ENCODE measurements at regions not wholly inside any gene's neighbourhood (a gene's known extent, or its start where the extent isn't known, plus 50 kb on each side); places are given as distances from the start of the nearest gene placed in this dataset.

DNA sequence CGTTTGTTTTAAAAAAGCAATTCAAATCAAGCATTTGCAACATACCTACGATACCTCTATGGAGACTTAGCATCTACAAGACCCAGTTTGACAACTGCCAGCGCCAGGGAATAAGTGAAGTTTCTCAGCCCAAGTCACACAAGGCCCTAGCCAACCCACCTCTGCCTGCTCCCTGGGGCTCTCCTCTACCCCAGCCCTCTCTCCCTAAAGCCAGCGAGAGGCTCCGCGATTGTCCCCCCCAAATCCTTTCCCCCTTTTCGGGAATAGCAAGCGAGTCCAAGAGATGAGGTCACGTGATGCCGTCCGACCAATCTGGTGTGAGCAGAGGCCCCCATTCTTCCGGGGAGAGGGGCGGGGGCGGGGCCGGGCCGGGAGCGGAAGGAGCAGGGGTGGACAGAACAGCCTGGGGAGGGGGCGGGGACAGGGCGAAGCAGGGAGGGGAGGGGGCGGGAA is 102.2 kb upstream of the RAB6C start:
- Mint-ChIP-seq H3K4me1 (ENCODE audit: low read depth) (peaks cover 11% of the 10 kb centered on the region), H3K9me3 (no peaks in the 10 kb centered on the region), H3K27me3 (no peaks in the 10 kb centered on the region), H3K27ac (peak overlapping the region; percentile 93), H3K36me3 (ENCODE audit: low read depth) (peaks cover 3% of the 10 kb centered on the region), H3K4me3 (peak overlapping the region; percentile 91)
- peak; percentile 89 for DNase-seq

DNA sequence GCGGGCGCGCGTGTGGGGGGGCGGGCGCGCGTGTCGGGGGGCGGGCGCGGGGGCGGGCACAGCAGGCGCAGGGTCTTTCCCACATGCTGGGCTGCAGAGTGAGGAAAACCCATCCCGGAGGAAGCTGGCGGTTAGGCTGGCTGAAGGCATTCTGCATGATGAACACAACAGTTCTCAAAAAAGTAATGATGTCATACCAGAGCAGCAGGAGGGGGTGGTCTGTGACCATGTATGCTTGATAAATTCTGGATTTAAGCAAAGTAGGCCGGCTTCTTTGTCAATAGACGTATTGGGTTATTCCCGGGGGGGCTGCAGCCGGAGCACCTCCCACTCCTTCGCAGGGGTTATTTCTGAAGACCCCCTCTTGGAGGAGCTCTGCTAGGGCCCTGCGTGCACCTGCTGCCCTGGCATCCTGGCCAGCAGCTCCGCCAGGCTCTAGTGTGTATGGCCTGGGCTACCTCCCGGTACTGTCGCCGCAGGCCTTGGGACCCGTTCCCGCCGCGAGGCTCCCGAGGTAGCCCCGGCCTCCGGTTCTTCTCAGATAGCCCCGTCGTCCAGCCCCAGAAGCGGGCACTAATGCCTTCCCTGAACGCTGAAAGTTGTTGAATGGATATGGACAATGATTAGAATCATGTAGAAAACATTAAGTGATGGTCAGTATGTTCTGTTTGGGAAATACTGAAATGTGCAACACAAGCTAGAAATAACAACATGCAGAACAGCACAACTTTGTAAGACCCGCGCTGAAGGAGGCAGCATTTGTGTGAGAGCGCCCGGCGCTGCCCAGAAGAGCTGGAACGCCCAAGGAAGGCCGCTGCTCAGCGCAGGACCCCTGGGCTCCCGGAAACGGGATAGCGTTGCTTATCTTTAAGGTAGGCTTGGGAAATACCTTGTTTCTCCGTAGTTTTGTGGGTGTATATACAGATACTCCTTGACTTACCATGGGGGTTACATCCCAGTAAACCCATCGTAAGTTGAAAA is 101.4 kb upstream of the RAB6C start:
- DNase-seq = no peak
- Mint-ChIP-seq H3K4me1 (ENCODE audit: low read depth) (peaks cover 11% of the 10 kb centered on the region), H3K9me3 (no peaks in the 10 kb centered on the region), H3K27ac (peak overlapping the region; percentile 40), H3K27me3 (no peaks in the 10 kb centered on the region), H3K4me3 (peak overlapping the region; percentile 68), H3K36me3 (ENCODE audit: low read depth) (peaks cover 3% of the 10 kb centered on the region)

DNA sequence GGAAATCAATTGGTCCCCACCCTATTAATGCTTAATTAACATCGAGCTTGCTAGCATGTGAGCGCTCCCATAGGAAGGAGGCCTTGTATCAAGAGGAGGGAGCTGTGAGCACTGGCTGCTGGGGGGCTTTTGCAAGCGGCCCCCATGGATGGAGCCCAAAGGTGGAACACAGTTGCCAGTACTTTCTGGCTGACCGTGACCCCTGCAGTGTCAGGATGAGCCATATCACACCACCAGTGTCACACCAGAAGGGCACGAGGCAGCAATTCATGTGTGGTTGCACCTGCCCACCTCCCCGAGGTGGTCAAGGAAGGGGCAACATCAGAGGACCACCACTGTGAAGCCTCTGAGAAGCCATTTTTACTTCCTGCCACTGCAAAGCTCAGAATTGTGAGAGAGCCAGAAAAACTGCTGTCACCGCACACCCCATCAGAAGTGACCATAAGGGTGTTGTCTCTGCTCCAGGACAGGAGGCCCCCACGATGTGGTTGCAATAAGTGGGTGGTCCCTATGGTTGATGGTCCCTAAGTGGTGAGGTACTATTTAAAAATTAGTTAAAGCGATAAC is 99.8 kb upstream of the RAB6C start:
- Mint-ChIP-seq H3K4me1 (ENCODE audit: low read depth) (peaks cover 11% of the 10 kb centered on the region), H3K27me3 (no peaks in the 10 kb centered on the region), H3K4me3 (no peak overlapping the region), H3K27ac (no peak overlapping the region), H3K36me3 (ENCODE audit: low read depth) (peaks cover 3% of the 10 kb centered on the region), H3K9me3 (no peaks in the 10 kb centered on the region)
- no peak for DNase-seq

DNA sequence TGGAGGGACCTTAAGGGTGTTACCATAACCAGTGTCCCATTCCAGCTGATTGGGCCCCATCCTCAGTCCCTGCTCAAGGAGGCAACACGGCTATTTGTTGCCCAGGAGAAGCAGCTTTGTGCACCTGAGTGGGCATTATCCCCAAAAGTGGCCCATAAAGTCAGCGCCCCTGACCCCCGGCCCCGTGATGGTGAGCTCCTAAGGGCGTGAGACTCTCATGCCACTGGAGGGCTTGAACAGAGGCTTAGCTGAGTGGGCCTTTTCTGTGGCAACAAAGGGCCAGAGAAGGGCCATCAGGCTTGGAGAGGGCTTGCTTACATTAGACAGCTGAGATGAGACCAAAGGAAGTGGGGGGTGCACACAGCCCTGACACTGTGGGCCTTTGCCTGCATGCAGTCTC is 99.2 kb upstream of the RAB6C start:
- Mint-ChIP-seq H3K4me1 (ENCODE audit: low read depth) (peaks cover 11% of the 10 kb centered on the region), H3K27me3 (no peaks in the 10 kb centered on the region), H3K9me3 (no peaks in the 10 kb centered on the region), H3K36me3 (ENCODE audit: low read depth) (peaks cover 3% of the 10 kb centered on the region), H3K4me3 (no peak overlapping the region), H3K27ac (no peak overlapping the region)
- no peak for DNase-seq

DNA sequence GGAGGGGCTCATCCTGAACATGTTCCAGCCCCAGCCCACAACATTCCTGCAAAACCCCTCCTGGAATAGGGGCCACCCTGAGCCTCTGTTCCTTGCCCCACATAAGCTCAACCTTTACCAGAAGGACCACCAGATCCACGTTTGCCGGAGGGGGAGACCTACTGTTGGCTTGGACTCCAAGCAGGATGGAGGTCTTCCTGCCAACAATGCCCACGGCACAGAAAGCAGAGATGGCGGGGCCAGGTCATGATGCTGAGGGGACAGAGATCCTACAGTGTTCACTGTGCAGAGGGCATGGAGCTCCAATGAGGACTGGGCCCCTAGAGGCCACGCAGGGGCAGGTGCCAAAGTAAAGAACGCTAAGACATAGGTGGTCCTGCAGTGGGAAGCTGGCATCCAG is 98.5 kb upstream of the RAB6C start:
- no peak overlapping the region for H3K27ac Mint-ChIP-seq
- peaks cover 3% of the 10 kb centered on the region for H3K36me3 Mint-ChIP-seq (ENCODE audit: low read depth)
- peaks cover 11% of the 10 kb centered on the region for H3K4me1 Mint-ChIP-seq (ENCODE audit: low read depth)
- no peak for DNase-seq
- H3K9me3 Mint-ChIP-seq = no peaks in the 10 kb centered on the region
- no peaks in the 10 kb centered on the region for H3K27me3 Mint-ChIP-seq
- no peak overlapping the region for H3K4me3 Mint-ChIP-seq

DNA sequence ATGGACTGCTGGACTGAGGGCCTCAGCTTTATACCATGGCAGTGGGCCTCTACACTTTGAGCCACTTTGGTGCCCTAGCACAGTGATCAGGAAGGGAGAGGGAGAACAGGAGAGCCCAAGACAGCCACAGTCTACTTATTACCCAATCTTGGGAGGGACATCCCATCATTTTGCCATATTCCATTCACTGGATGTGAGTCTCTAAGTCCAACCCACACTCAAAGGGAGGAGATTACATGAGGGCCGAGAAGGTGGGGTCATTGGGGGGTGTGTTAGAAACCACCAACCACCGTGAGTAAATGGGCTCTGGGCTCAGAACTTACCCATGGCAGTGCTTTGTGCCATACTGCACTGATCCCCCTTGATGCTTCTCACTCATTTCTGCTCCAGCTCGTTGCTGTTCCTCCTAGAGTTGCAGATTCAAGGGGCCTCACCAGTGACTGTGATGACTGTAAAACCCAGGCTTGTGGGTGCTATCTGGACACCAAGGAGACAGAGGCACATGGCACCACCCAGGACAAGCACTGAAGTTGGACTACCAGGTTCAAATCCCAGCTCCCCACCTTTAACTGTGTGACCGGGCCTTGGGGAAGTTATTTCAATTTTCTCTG is 97.6 kb upstream of the RAB6C start:
- Mint-ChIP-seq H3K4me1 (ENCODE audit: low read depth) (peaks cover 6% of the 10 kb centered on the region), H3K36me3 (ENCODE audit: low read depth) (peaks cover 3% of the 10 kb centered on the region), H3K9me3 (no peaks in the 10 kb centered on the region), H3K27me3 (no peaks in the 10 kb centered on the region), H3K27ac (no peak overlapping the region), H3K4me3 (no peak overlapping the region)
- DNase-seq = no peak

DNA sequence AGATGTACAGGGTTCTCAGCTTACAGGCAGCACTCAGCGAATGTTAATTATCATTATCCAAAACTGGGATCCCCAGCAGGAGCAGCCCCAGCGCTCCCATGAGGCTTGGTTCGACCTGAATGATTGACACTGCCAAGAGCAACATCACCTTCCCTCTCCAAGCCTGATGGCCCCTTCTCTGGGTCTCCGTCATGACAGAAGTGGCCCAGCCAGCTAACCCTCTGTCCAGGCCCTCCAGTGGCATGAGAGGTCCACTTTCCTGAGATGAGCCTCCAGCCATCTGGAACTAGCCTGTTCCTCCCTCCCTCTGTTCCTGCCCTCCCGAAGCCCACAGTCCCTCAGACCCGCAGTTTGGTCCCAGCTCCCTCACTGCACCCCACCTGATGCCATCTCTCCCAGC is 97.0 kb upstream of the RAB6C start:
- H3K4me3 Mint-ChIP-seq = no peak overlapping the region

DNA sequence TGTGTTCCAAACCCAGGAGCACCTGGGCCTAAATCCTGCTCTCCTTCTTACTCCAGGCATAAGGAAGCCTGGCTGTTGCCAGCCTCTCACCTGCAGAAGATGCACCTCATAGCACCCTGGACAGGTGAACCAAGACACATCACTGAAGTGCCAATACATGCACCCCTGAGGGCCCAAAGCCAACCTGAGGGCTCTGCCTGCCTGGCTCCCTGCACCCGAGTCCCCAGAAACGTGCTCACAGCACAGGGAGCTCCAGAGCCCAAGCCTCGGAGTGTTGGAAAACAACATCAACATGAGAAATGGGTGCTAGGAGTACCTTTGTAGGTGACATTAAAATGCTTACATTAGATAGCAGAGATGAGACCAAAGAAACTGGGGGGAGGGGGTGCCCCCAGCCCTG is 96.3 kb upstream of the RAB6C start:
- DNase-seq = no peak
- H3K4me1 Mint-ChIP-seq (ENCODE audit: low read depth) = peaks cover 2% of the 10 kb centered on the region
- H3K36me3 Mint-ChIP-seq (ENCODE audit: low read depth) = no peaks in the 10 kb centered on the region
- peaks cover 6% of the 10 kb centered on the region for H3K27me3 Mint-ChIP-seq
- H3K9me3 Mint-ChIP-seq = no peaks in the 10 kb centered on the region
- no peak overlapping the region for H3K4me3 Mint-ChIP-seq
- no peak overlapping the region for H3K27ac Mint-ChIP-seq

More for the DNA sequence above, 97.0 kb upstream of the RAB6C start:
- Mint-ChIP-seq H3K9me3 (no peaks in the 10 kb centered on the region), H3K36me3 (ENCODE audit: low read depth) (no peaks in the 10 kb centered on the region), H3K4me1 (ENCODE audit: low read depth) (peaks cover 2% of the 10 kb centered on the region), H3K27me3 (peaks cover 3% of the 10 kb centered on the region), H3K27ac (no peak overlapping the region)
- no peak for DNase-seq

DNA sequence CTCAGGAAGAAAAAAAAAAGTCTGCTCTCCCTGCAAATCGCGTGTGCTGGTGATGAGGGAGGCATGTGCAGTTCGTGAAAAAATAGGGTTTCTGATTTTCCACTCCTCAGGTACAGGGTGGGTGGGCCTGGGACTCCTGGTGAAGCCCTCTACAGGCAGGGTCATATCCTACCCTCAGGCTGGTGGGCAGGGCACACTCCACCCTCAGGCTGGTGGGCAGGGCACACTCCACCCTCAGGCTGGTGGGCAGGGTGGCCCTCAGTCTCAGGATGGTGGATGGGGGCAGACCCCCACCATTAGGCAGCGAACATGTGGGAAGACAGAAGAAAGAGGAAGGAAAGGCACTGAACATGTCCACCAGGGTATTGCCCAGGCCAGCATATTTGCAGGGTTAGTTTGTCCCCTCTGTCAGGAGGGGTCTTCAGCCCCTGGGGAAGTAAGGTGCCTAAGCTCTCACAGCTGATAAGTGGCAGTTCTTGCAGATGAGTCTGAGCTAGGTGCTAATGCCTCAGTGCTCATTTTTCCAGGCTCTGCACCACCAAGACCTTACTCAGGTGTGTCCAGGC is 95.2 kb upstream of the RAB6C start:
- Mint-ChIP-seq H3K27ac (no peak overlapping the region), H3K36me3 (ENCODE audit: low read depth) (no peaks in the 10 kb centered on the region), H3K9me3 (no peaks in the 10 kb centered on the region), H3K4me3 (no peak overlapping the region), H3K4me1 (ENCODE audit: low read depth) (no peaks in the 10 kb centered on the region), H3K27me3 (peaks cover 6% of the 10 kb centered on the region)
- DNase-seq = no peak

DNA sequence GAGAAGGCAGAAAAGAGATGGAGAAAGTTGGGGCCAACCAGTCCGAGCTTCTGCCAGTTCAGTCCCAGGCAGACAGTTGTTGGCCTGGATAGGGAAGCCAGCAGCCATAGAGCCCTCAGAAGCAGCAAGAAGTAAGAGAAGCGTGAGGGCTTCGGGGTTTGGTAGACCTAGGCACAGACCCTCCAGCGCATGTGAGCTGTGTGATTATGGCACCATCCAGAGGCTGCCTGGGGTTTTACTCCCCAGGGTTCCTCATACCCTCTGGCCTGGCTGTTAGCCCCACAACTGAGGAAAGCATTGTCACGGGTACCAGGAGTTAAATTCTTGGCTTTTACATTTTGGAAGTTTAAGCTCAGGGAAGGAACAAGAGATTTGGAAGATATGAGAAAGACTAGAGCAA is 93.7 kb upstream of the RAB6C start:
- peaks cover 6% of the 10 kb centered on the region for H3K27me3 Mint-ChIP-seq

DNA sequence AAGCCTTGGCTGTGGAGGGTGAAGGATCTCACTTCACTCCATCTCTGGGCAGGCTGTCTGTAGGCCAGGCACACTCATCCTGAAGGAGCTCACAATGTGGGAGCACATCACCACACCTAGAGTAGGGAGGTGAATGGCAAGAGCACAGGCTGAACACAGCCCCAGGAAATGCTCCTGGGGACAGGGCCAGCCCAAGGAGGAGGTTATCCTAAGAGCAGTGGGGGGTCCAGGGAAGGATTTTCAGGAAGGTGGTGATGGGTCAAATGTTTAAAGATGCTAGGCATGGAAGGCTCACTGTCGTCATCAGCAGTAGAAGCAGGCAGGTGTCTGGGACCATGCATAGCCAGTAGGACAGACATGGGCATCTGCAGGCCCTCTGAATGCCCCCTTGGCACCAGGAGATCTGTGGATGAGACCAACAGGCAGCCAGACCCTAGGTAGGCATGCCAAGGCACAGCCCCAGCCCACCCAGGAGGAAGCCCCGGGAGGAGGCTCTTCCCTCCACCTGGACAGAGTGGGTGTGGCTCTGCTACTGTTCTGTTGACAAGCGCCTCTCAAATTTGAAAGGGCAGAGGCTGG is 91.7 kb upstream of the RAB6C start:
- no peaks in the 10 kb centered on the region for H3K36me3 Mint-ChIP-seq (ENCODE audit: low read depth)
- no peaks in the 10 kb centered on the region for H3K4me1 Mint-ChIP-seq (ENCODE audit: low read depth)
- no peak for DNase-seq

More for the DNA sequence above, 93.7 kb upstream of the RAB6C start:
- H3K4me1 Mint-ChIP-seq (ENCODE audit: low read depth) = no peaks in the 10 kb centered on the region
- DNase-seq = no peak
- H3K36me3 Mint-ChIP-seq (ENCODE audit: low read depth) = no peaks in the 10 kb centered on the region
- H3K4me3 Mint-ChIP-seq = no peak overlapping the region
- no peak overlapping the region for H3K27ac Mint-ChIP-seq
- H3K9me3 Mint-ChIP-seq = no peaks in the 10 kb centered on the region

DNA sequence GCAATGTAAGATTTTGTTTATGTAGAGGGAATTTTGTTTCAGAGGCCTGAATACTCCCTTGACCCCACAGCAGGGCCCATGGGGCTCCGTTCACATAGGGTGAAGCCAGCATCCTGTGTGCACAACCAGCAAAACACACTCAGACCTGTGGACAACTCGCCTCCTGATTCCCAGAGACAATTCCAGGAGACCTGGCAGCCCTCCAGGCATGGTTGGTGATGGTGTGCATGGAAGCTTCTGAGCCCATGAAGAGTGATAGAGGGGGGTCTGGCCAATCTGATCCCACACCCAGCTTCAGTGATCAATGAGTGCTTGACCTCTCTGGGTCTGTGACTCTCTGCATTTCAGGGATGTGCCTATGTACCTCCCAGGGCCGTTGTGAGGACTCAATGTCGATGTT is 91.0 kb upstream of the RAB6C start:
- H3K27ac Mint-ChIP-seq = no peak overlapping the region
- H3K4me3 Mint-ChIP-seq = no peak overlapping the region
- H3K36me3 Mint-ChIP-seq (ENCODE audit: low read depth) = no peaks in the 10 kb centered on the region

More for the DNA sequence above, 91.7 kb upstream of the RAB6C start:
- no peak overlapping the region for H3K4me3 Mint-ChIP-seq
- no peak overlapping the region for H3K27ac Mint-ChIP-seq
- no peaks in the 10 kb centered on the region for H3K9me3 Mint-ChIP-seq
- peaks cover 10% of the 10 kb centered on the region for H3K27me3 Mint-ChIP-seq

DNA sequence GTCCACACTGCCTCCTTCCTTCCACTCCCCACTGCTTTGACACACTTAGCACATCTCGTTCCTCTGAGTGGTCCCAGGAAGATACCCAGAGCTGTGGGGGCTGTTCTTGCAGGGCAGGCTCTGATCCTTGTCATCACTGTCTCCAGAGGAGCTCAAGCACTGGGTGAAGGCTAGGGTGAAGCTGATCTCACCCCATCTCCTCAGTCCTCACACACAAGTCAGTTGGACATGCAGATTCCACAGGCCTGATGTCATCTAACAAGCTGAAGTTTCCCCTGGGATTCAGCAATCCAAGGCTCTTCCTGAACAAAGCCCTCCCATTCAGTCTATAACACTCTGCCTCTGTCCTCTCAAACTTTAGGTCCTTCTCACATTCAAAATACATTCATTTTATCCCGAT is 90.6 kb upstream of the RAB6C start:
- H3K4me1 Mint-ChIP-seq (ENCODE audit: low read depth) = no peaks in the 10 kb centered on the region
- no peak overlapping the region for H3K4me3 Mint-ChIP-seq
- H3K27ac Mint-ChIP-seq = no peak overlapping the region
- H3K9me3 Mint-ChIP-seq = no peaks in the 10 kb centered on the region
- H3K27me3 Mint-ChIP-seq = peaks cover 10% of the 10 kb centered on the region
- no peaks in the 10 kb centered on the region for H3K36me3 Mint-ChIP-seq (ENCODE audit: low read depth)
- DNase-seq = no peak

More for the DNA sequence above, 91.0 kb upstream of the RAB6C start:
- no peaks in the 10 kb centered on the region for H3K9me3 Mint-ChIP-seq
- H3K4me1 Mint-ChIP-seq (ENCODE audit: low read depth) = no peaks in the 10 kb centered on the region
- DNase-seq = no peak
- H3K27me3 Mint-ChIP-seq = peaks cover 10% of the 10 kb centered on the region
